ENCODE measurements at regions not wholly inside any gene's neighbourhood (a gene's known extent, or its start where the extent isn't known, plus 50 kb on each side); places are given as distances from the start of the nearest gene placed in this dataset.

DNA sequence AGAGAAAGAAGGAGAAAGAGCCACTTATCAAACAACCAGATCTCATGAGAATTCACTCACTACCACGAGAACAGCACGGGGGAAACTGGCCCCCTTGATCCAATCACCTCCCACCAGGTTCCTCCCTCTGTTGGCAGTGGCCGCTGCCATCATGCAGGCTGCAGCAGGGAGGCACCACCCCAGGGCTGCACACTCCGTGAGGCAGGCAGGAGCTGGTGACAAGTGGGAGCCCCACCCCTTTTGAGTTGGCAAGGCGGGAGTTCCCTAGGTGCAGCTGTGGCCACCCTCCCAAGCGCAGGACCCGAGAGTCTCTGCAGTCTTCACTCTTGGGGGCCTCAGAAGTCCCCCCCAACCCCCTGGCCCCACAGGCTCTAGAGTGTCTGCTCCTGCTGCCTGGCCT, 83.9 kb upstream of the GJB5 start:
- DNase-seq = no peak

DNA sequence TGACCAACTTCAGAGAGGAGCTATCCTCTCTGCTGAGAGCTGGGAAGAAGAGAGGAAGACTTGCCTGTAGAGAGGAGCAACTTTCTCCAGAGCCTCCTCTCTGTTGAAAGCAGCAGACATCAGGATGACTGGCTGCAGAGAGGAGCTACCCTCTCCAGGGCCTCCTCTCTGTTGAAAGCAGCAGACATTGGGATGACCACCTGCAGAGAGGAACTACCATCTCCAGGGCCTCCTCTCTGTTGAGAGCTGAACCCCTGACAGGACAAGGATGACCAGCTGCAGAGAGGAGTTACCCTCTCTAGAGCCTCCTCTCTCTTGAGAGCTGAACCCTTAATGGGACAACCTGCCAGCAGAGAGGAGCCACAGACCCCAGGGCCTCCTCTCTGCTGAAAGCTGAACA, 83.0 kb upstream of the GJB5 start:
- DNase-seq = no peak

GRCh38 chr1:34681480-34682451, 73.1 kb upstream of the GJB5 start:
- peak; percentile 38 for DNase-seq

GRCh38 chr1:34682452-34683223, 72.2 kb upstream of the GJB5 start:
- DNase-seq = no peak

DNA sequence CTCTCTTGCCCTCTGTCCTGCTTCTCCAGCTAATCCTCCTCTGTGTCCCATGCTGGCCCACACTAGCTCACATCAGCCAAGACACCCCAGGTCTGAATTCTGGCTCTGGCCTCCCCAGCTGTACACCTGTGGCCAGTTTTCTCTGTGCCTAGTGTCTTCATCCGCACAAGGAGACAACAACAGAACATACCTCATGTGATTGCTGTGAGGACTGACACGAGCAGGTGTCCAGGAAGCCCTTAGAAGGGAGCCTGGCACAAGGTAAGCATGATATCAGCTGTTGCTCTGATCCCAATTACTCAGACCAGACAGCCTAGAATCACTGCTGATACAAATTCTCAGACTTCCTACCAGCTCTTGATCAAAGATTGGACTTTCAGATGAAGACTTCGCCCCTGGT, 71.2 kb upstream of the GJB5 start:
- DNase-seq = no peak

DNA sequence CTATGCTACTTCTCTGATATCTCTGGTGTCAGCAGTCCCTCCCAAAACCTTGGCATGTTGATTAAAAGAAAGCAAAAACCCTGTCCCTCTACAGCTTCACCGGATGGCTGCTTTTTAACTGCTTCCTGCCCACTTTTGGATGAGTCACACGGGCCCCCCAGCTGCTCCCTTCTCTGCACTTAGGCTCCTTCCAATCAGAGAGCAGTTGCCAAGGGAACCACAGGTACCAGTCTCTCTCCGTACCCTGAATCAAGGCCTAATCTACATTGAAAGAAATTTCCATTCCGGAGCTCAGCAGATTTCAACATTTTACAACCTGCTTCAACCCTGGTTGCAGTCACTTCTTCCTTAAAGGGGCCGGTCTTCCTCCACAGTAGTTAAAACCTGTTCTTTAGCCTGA, 70.6 kb upstream of the GJB5 start:
- no peak for DNase-seq

DNA sequence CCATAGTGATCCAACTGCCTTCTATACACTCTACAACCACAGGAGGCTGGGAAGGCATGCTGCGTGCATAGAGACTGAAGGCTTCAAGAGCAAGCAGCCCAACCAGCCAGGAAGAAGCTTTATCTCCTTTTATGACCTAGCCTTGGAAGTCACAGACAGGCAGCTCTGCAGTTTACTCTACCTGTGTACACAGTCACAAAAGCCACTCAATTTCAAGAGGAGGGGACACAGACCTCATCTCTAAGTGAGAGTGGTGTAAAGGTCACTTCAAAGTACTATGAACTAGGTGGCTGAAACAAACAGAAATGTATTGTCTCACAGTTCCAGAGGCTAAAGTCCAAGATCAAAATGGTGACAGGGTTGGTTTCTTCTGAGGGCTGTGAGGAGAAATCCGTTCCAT, 69.6 kb upstream of the GJB5 start:
- DNase-seq = no peak

GRCh38 chr1:34686531-34686930, 68.3 kb upstream of the GJB5 start:
- no peak for DNase-seq

DNA sequence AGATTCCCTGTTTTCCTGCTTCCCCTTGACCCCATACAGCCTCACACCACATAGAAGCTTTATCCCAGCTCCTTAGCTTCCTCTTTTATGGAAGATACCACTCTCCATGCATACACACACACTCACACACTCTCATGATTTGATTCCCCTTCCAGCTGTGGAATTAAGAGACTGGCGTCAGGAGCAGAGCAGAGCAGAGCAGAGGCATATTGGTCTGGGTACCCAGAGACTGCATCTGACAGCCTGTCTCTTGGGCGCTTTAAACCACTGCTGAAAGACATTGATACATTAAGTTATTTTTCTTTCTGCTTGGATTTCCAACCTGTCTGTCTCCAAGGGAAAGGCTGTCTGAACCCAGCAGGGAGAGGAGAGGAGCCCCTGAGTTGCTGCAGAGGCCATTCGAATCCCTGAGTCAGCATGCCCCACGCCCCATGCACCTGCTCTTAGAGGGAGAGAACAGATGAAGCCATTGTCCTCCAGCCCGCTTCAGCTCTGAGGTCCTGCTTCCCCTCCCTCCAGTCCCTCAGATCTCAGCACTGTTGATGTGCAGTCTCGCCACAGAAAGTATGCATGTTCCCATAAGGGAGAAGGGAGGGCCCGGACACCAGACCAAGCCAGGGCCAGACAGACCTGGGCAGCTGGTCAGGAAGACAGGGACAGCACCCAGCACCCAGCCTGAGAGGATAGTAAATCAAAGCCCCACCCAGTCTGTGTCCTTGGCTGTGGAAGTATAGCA, 66.7 kb upstream of the GJB5 start:
- peak; percentile 47 for DNase-seq

DNA sequence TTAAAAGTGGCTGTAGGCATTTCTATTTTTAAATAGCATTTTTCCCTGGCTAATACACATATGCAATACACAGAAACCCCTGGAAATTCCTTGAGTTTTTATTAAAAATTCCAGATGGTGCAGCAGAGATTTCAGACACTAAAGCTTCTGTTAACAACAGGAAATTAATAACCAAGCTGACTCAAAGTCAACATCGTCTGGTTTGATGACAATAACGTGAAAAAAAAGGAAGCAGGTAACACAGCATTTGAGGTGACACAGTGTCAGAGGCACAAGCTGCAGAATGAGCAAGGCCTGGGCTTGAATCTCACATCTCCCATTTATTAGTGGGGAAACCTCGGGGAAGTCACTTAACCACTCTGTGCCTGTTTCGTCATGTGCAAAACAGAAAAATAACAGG, 64.6 kb upstream of the GJB5 start:
- DNase-seq = no peak

DNA sequence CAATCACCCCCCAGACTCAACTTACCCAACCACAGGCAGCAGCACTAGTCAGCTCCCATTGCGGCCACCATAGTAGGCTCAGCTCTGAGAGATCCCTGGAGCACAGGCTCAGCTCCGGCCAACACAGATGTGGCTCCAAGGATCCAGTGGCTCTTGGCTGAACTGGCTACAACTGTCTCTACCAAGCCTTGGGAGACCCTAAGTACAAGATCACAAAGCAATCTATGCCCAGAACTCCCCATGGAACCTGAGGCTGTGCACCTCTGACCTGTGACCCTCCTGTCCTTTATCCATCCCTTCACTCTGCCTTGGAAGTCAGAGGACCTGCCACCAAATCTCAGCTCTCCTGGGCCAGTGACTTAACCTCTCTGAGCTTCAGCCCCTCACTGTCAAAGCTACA, 61.8 kb upstream of the GJB5 start:
- no peak for DNase-seq

DNA sequence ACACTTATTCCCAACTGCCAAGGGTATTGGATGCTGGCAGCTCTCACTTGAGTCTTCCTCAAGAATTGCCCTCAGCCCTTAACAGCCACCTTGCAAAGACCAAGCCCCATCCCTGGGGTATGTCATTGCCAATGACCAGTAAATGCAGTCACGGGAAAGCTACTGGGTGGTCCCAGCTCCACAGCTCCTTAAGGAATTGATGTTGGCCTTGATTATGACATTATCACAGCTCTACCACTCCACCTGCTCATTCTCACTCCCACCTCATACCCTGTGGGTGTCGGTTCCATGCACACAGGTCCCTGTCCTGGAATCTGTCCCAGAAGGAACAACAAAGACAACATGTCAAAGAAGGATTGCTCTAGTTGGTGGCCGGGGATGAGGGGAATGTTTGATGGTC, 60.5 kb upstream of the GJB5 start:
- DNase-seq = no peak

- no peak for DNase-seq
Measured at GRCh38 chr1:34695580-34695979, 59.3 kb upstream of the GJB5 start.

DNA sequence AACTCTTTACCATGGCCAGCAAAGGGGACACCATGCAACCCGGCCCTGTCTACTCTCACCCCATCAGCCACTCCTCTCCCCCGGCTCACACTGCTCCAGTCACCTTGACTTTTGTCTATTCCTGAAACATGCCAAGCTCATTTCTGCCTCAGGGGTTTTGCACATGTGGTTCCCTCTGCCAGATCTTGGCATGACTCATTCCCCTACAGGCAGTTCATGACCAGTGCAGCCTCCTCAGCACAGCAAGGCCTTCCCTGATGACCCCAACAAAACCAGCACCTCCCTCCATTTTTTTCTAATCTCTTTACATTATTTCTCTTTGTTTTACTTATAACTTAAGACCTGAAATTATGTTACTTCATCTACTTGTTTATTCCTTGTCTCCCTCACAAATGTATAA, 58.6 kb upstream of the GJB5 start:
- DNase-seq = no peak

DNA sequence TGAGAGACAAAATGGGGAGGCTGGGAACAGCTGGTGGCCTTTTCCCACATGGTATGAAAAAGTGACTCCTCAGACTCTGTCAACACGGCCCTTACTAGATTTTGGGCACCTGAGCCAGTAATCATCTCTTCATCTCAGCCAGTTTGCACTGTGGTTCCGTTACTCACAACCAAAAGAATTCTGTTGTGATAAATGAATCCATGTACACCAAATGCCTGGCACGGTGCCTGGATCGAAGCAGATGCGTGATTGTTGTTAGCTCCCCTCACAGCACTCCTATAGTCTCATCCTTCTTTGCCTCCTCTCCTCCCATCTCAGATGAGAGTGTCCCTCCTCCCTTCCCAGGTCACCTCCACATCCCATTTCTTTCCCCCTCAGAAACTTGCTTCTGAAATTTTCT, 57.9 kb upstream of the GJB5 start:
- DNase-seq = no peak

DNA sequence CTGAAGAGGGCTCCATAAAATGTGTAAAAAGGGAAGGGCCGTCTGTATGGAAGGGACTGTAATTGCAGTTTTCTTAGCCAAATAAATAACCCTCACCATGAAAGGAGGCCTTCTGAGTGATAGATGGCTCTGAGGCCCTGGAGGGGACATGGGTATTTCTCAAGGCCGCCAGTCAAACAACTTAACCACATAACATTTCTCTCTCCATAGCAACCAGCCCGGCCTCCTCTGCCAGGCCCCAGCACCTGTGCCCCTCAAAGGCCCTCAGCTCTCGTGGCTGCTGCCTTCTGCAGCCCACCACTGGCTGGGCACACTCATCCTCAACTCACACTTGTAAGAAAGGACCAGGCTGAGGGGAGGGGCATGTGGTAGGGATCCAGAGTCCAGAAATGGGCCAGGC, 57.0 kb upstream of the GJB5 start:
- no peak for DNase-seq

DNA sequence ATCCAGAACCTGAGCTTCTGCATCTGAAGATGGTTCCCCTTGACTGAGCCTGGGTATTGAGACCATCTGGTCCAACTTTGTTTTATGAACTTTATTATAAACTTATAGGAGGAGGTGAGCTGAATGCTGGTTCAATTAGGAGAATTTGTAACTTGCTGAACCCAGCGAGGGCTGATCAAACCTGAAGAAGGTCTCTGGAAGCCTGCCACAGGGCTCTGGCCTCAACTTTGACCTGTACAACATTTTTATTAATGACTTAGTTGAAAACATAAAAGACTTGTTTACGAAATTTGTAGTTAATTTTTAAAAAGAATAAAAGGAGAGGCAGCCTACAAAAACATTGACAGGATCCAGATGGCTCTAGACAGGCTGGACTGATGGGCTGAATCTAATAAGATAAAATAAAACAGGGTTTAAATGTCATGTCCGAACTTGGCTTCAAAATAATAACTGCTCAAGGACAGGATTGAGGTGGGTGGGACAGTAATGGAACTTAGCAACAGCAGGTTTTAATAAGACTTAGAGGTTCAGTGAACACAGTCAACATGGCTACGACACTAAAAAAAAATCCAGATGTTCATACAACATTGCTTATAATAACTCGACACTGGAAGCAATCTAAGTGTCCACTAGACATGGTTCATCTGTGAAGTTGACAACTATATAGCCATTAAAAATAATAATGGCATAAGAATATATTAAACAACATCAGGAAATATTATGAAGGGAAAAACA, 53.4 kb upstream of the GJB5 start:
- DNase-seq = no peak

Data from NCI-H526 treated with DMSO at 0.1 percent for 48 hours (cell line).